Kidney epithelial cell (primary cell): ENCODE measurements at regions not wholly inside any gene's neighbourhood (a gene's known extent, or its start where the extent isn't known, plus 50 kb on each side); places are given as distances from the start of the nearest gene placed in this dataset.

Experiments used
- DNase-seq: peaks from one replicate; pipeline ENCODE4 v3.0.0-alpha.2; 2010; ENCODE audit warnings: low read depth
- H3K27me3 ChIP-seq: 2 replicates; pipeline ENCODE4 v1.6.0; 2011; ENCODE audit warnings: low read length; ENCODE audit not compliant: control insufficient read depth, insufficient read depth
- H3K36me3 ChIP-seq: 2 replicates; pipeline ENCODE4 v1.5.1; 2011; ENCODE audit warnings: low read length; ENCODE audit not compliant: control insufficient read depth, insufficient read depth
- H3K4me3 ChIP-seq: 2 replicates; pipeline ENCODE4 v1.5.1; 2011; ENCODE audit warnings: low read depth, mild to moderate bottlenecking, control low read depth, low read length
- TF ChIP-seq, protein P1 (sequence below): IDR thresholded peaks from 2 replicates; pipeline ENCODE4 v1.5.1; 2011; ENCODE audit warnings: mild to moderate bottlenecking, moderate library complexity, low read length, control low read depth, inconsistent platforms; ENCODE audit not compliant: insufficient read depth, poor library complexity, severe bottlenecking

DNA sequence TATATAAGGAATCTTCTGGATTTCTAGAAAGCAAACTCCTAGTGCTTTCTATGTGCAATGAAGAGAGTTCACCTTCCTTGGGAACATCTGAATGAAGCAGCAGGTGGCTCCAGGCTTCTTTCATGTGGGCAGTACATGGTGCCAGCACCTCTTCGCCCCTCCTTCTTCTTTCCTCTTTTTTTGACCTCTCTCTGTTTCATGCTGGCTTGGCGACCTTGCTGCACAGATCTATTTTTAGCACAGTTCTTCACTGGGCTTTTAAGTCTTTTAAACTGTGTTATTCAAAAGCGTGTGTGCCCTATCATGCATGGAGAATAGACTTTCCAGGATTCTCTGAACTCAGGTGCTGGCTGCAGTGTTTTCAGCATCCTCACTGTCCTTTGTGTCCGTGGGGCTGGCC, 400.3 kb upstream of the PRKCQ start:
- no peak for DNase-seq
- Histone ChIP-seq H3K36me3 (no peaks in the 10 kb centered on the region), H3K4me3 (no peak overlapping the region), H3K27me3 (no peaks in the 10 kb centered on the region)
- TF ChIP-seq, protein P1, sequence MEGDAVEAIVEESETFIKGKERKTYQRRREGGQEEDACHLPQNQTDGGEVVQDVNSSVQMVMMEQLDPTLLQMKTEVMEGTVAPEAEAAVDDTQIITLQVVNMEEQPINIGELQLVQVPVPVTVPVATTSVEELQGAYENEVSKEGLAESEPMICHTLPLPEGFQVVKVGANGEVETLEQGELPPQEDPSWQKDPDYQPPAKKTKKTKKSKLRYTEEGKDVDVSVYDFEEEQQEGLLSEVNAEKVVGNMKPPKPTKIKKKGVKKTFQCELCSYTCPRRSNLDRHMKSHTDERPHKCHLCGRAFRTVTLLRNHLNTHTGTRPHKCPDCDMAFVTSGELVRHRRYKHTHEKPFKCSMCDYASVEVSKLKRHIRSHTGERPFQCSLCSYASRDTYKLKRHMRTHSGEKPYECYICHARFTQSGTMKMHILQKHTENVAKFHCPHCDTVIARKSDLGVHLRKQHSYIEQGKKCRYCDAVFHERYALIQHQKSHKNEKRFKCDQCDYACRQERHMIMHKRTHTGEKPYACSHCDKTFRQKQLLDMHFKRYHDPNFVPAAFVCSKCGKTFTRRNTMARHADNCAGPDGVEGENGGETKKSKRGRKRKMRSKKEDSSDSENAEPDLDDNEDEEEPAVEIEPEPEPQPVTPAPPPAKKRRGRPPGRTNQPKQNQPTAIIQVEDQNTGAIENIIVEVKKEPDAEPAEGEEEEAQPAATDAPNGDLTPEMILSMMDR: no peak

DNA sequence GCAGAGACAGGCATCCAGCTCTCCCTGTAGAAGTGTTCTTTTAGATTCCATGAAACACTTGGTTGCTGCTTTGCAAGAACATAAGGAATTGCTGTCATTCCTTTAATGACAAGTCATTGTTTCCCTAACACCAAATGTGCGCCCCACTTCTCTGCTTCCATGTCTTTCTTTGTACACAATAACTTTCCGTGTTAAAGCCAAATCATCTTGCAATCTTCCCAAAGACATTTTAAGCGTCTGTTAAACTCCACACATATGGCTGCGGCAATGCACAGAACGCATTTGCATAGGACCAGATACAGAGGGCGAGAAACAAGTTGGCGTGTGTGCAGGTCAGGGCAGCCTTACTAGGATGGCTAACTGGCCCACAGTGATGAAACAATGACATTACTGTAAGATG, 399.3 kb upstream of the PRKCQ start:
- H3K4me3 ChIP-seq: no peak overlapping the region
- H3K36me3 ChIP-seq: no peaks in the 10 kb centered on the region
- TF ChIP-seq, protein P1: no peak
- H3K27me3 ChIP-seq: no peaks in the 10 kb centered on the region
- DNase-seq: no peak

DNA sequence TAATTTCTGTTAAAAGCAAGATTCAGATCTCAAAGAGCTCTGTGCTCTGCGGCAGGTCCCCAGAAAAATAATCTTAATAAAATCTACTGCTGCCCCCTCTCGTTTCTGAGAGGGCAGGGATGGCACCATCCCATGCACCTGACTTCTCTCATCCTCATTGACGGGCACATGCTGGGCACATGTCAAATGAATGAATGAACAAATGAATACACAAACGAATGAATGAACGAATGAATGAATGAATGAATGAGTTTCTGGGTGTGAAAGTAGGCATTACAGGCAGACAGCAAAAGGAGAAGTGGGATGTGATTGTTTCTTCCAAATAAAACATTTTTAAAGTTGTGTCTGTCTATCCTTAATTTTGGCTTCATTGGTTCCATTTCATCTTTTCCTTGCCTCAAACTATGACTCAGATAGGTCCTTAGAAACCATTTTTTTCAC, 398.1 kb upstream of the PRKCQ start:
- H3K36me3 ChIP-seq: no peaks in the 10 kb centered on the region
- no peaks in the 10 kb centered on the region for H3K27me3 ChIP-seq
- TF ChIP-seq, protein P1: no peak
- H3K4me3 ChIP-seq: no peak overlapping the region
- DNase-seq: no peak

DNA sequence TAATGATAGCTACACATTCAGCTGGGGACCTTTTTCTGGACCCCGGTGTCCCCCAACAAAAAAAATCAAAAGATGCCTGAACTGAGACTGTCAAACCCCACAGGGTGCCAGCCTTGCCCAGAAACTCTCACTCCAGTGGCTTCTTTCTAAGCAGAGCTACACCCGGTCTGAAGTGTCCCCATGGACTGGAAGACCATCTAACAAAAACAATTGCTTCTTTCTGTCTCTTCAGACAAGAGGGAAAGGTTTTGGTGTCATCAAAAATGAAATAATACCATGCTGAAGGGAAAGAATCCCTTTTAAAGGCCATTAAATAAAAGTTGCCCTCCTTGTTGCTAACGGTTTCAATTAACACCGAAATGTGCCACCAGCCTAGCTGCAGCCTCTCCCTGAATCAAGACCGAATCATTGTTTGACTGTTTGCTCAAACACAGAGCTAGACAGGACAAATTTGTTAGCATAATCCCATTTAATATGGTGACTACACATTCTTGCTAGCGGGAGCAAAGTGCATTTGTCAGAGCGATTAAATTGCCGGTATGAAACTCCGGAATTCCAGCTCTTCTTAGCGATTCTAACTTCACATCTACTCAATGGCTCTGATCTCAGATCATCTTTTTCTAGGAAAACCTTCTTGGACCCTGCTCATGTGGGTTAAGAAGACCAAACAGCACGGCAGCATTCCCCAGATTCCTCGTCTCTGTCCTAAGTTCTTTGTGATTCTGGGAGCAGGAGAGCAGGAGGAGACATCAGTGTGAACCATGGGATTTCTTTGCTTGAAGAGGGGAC, 397.5 kb upstream of the PRKCQ start:
- TF ChIP-seq, protein P1: no peak
- no peak for DNase-seq
- Histone ChIP-seq H3K27me3 (no peaks in the 10 kb centered on the region), H3K4me3 (no peak overlapping the region), H3K36me3 (no peaks in the 10 kb centered on the region)

DNA sequence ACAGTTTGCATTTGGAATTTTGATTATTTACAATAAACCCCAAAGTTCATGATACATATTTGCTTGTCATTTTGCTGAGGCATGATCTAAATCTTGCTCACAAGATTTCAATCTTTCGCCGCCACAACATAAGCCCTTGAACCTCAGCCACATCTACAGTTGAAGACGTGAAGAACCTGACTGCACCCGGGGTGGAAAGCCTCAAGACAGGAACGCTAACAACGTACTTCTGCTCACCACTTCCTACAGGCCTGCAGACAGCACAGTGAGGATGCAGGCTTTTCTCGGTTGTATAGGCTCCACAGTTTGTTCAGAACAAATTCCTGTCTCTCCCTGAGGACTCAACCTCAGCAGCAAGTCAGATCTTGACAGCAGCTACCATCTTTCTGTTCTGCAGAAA, 393.8 kb upstream of the PRKCQ start:
- TF ChIP-seq, protein P1: no peak

DNA sequence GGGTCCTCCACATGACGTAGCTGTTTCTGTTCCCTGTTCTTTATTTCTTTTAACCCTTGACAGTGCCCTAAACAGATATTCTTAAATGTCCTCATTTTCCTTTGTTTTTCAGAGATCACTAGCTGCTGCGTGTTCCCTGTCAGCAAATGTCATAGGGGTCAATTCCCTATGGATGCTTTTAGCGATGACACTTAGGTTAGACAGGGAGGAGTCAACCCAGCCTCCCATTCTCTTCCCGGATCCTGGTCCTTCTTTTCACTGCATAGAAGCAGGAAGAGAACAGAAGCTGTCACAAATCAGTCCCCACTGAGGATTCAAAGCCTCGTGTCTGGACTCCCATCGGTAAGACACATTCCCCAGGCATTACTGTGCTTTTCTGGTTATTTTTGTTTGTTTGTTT, 392.1 kb upstream of the PRKCQ start:
- DNase-seq: no peak
- Histone ChIP-seq H3K36me3 (no peaks in the 10 kb centered on the region), H3K4me3 (no peak overlapping the region), H3K27me3 (no peaks in the 10 kb centered on the region)
- TF ChIP-seq, protein P1: no peak

More for the DNA sequence above, 393.8 kb upstream of the PRKCQ start:
- H3K36me3 ChIP-seq: no peaks in the 10 kb centered on the region
- no peak overlapping the region for H3K4me3 ChIP-seq
- DNase-seq: no peak
- H3K27me3 ChIP-seq: no peaks in the 10 kb centered on the region
